ENCODE measurements at regions not wholly inside any gene's neighbourhood (a gene's known extent, or its start where the extent isn't known, plus 50 kb on each side); places are given as distances from the start of the nearest gene placed in this dataset.

- no peak for DNase-seq (ENCODE audit: low read depth in 1 of 2, low spot score in 1 of 2)
- no peak for TF ChIP-seq JUND (IDR thresholded peaks at IDR 0.05; ENCODE audit: low read depth)
- in situ Hi-C loops (cut with HindIII; ENCODE audit: low pct_unique_long_range_greater_than_20kb, low sequenced_read_pairs) = no loop called here
Measured at GRCh38 chr1:89466307-89466930, 58.2 kb upstream of the LRRC8B start.

- in situ Hi-C loops (cut with HindIII; ENCODE audit: low pct_unique_long_range_greater_than_20kb, low sequenced_read_pairs) = no loop called here
- TF ChIP-seq JUND (IDR thresholded peaks at IDR 0.05; ENCODE audit: low read depth) = no peak
- DNase-seq (ENCODE audit: low read depth in 1 of 2, low spot score in 1 of 2) = no peak
Measured at GRCh38 chr1:89472253-89472652, 52.4 kb upstream of the LRRC8B start.

GRCh38 chr1:89472886-89473417 is 51.7 kb upstream of the LRRC8B start:
- TF ChIP-seq JUND (IDR thresholded peaks at IDR 0.05; ENCODE audit: low read depth) = no peak
- in situ Hi-C loops (cut with HindIII; ENCODE audit: low pct_unique_long_range_greater_than_20kb, low sequenced_read_pairs) = no loop called here
- no peak for DNase-seq (ENCODE audit: low read depth in 1 of 2, low spot score in 1 of 2)

Data from T47D (cell line).